ENCODE measurements at regions not wholly inside any gene's neighbourhood (a gene's known extent, or its start where the extent isn't known, plus 50 kb on each side); places are given as distances from the start of the nearest gene placed in this dataset.

- DNase-seq (ENCODE audit: low spot score) (no peak), ATAC-seq (no peak)
- H3K27me3 Mint-ChIP-seq (ENCODE audit: low read depth), result no peaks in the 10 kb centered on the region
- no peaks in the 10 kb centered on the region for H3K36me3 Mint-ChIP-seq
- H3K27ac Mint-ChIP-seq, result no peak overlapping the region
- H3K9me3 Mint-ChIP-seq, result 0 out of 2 replicates have a peak, but pooled peaks cover 3% of the 10 kb centered on the region
- ChIA-PET CTCF (no interaction called here), POLR2A (no interaction called here)
- no peaks in the 10 kb centered on the region for H3K4me1 Mint-ChIP-seq
- no peak overlapping the region for H3K4me3 Mint-ChIP-seq
- TF ChIP-seq ESRRA (CRISPR knock-in tag; IDR thresholded peaks at IDR 0.05; ENCODE audit: borderline replicate concordance), result no peak
- no peak for TF ChIP-seq ZNF317 (CRISPR knock-in tag; IDR thresholded peaks at IDR 0.05; ENCODE audit: borderline replicate concordance, low read depth)
- no peak for TF ChIP-seq EMX1 (CRISPR knock-in tag; IDR thresholded peaks at IDR 0.05)
These were observed 55.1 kb upstream of the MLIP start for GRCh38 chr6:54056105-54056504.

DNA sequence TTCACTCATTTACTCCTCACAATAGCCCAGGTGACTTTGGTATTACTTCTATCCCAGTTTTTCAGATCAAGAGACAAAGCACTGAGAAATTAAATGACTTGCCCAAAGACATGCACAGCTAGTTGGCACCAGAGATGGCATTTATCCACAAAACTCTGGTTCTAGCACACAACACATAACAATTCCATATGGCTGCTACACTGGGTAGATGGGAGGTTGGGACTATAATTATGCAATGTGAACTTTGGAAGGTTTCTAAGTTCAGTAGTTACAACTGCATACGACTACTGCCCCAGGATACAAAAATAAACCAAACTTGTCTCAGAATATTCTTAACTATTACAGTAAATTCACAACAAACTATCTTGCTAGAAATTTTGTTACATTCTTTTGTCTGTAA is 54.2 kb upstream of the MLIP start:
- Mint-ChIP-seq H3K27me3 (ENCODE audit: low read depth) (no peaks in the 10 kb centered on the region), H3K9me3 (0 out of 2 replicates have a peak, but pooled peaks cover 3% of the 10 kb centered on the region), H3K4me3 (no peak overlapping the region), H3K27ac (no peak overlapping the region), H3K36me3 (no peaks in the 10 kb centered on the region), H3K4me1 (no peaks in the 10 kb centered on the region)
- ChIA-PET POLR2A (no interaction called here), CTCF (no interaction called here)
- DNase-seq (ENCODE audit: low spot score) (no peak), ATAC-seq (no peak)
- no peak for TF ChIP-seq ZNF232 (CRISPR knock-in tag; IDR thresholded peaks at IDR 0.05)
- no peak for TF ChIP-seq ELF4 (CRISPR knock-in tag; IDR thresholded peaks at IDR 0.05; ENCODE audit: low read depth)
- no peak for TF ChIP-seq FOXP4 (CRISPR knock-in tag; IDR thresholded peaks at IDR 0.05)
- no peak for TF ChIP-seq GTF2I (CRISPR knock-in tag; conservative IDR thresholded peaks at IDR 0.05)
- no peak for TF ChIP-seq CDX4 (CRISPR knock-in tag; IDR thresholded peaks at IDR 0.05; ENCODE audit: borderline replicate concordance)

DNA sequence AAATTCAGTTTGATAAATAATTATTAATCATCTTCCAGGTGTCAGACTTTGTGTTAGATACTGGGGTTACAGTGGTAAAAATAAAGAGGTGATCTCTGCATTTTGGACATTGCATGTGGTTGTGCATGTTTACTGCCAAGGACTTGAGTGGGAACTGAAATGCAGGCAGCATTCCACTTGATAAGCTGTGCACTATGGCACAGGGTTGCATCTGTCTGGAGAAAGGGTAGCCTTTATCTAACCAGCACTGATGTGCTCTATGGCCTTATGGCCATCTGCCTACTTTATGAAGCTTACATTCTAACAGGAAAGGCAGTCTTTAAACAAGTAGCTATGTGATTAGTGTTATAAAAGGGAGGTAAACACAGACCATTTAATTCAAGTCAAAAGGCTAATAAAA is 53.0 kb upstream of the MLIP start:
- CTCF ChIA-PET, result interaction anchor here (1.3 kb wide), 1 partner anchor 186 kb away, joined by 3 read pairs; no protein-coding TSS in a partner anchor
- no peak for ATAC-seq
- Mint-ChIP-seq H3K27me3 (ENCODE audit: low read depth) (no peaks in the 10 kb centered on the region), H3K9me3 (0 out of 2 replicates have a peak, but pooled peaks cover 3% of the 10 kb centered on the region), H3K36me3 (no peaks in the 10 kb centered on the region), H3K27ac (no peak overlapping the region), H3K4me3 (no peak overlapping the region), H3K4me1 (no peaks in the 10 kb centered on the region)
- POLR2A ChIA-PET, result no interaction called here
- no peak for DNase-seq (ENCODE audit: low spot score)
- TF ChIP-seq, protein P1, sequence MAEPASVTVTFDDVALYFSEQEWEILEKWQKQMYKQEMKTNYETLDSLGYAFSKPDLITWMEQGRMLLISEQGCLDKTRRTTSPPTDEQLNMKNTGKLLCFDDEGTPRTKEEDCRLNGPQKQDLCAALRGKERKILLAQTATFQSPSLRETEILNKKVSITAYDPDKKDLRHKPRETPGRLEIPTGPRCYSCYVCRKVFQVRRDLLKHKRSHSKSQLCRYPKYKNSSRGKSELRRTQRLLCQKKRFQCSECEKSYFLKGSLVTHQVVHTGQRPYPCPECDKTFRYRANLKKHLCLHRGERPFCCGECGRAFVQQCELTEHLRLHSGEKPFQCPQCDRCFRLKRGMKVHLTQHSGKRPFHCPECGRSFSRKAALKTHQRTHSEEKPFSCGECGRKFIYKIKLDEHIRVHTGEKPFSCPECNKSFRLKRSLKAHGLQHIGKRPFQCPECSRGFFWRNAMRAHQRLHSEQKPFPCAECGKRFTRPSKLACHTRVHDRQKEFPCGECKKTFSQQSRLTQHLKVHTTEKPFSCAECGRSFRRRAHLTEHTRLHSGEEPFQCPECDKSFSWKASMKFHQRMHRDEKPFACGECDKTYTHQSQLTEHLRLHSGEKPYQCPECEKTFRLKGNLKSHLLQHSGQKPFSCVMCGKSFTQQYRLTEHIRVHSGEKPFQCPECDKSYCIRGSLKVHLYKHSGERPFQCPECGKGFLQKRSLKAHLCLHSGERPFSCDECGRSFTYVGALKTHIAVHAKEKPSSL (CRISPR knock-in tag; conservative IDR thresholded peaks at IDR 0.05), result no peak
- TF ChIP-seq, protein P2, sequence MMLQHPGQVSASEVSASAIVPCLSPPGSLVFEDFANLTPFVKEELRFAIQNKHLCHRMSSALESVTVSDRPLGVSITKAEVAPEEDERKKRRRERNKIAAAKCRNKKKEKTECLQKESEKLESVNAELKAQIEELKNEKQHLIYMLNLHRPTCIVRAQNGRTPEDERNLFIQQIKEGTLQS (CRISPR knock-in tag; conservative IDR thresholded peaks at IDR 0.05), result no peak
- no peak for TF ChIP-seq FOXK1 (CRISPR knock-in tag; IDR thresholded peaks at IDR 0.05)

GRCh38 chr6:54059683-54060082 is 51.6 kb upstream of the MLIP start:
- TF ChIP-seq ESRRA (CRISPR knock-in tag; IDR thresholded peaks at IDR 0.05; ENCODE audit: borderline replicate concordance), result no peak
- TF ChIP-seq ETV6 (CRISPR knock-in tag; IDR thresholded peaks at IDR 0.05), result no peak
- TF ChIP-seq USF2 (CRISPR knock-in tag; IDR thresholded peaks at IDR 0.05), result no peak
- TF ChIP-seq PRRX2 (CRISPR knock-in tag; IDR thresholded peaks at IDR 0.05), result no peak
- TF ChIP-seq TP53 (CRISPR knock-in tag; IDR thresholded peaks at IDR 0.05), result no peak
- TF ChIP-seq, protein P3, sequence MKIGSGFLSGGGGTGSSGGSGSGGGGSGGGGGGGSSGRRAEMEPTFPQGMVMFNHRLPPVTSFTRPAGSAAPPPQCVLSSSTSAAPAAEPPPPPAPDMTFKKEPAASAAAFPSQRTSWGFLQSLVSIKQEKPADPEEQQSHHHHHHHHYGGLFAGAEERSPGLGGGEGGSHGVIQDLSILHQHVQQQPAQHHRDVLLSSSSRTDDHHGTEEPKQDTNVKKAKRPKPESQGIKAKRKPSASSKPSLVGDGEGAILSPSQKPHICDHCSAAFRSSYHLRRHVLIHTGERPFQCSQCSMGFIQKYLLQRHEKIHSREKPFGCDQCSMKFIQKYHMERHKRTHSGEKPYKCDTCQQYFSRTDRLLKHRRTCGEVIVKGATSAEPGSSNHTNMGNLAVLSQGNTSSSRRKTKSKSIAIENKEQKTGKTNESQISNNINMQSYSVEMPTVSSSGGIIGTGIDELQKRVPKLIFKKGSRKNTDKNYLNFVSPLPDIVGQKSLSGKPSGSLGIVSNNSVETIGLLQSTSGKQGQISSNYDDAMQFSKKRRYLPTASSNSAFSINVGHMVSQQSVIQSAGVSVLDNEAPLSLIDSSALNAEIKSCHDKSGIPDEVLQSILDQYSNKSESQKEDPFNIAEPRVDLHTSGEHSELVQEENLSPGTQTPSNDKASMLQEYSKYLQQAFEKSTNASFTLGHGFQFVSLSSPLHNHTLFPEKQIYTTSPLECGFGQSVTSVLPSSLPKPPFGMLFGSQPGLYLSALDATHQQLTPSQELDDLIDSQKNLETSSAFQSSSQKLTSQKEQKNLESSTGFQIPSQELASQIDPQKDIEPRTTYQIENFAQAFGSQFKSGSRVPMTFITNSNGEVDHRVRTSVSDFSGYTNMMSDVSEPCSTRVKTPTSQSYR (CRISPR knock-in tag; IDR thresholded peaks at IDR 0.05), result no peak
- TF ChIP-seq ZBTB21 (CRISPR knock-in tag; IDR thresholded peaks at IDR 0.05; ENCODE audit: borderline replicate concordance), result no peak
- no peak for TF ChIP-seq ZNF263 (CRISPR knock-in tag; IDR thresholded peaks at IDR 0.05; ENCODE audit: low read depth)
- no peak for TF ChIP-seq ATF2 (CRISPR knock-in tag; IDR thresholded peaks at IDR 0.05; ENCODE audit: borderline replicate concordance, low read depth)
- TF ChIP-seq NR2C2 (CRISPR knock-in tag; IDR thresholded peaks at IDR 0.05), result no peak
- DNase-seq (ENCODE audit: low spot score) (no peak), ATAC-seq (no peak)
- Mint-ChIP-seq H3K4me3 (no peak overlapping the region), H3K27me3 (ENCODE audit: low read depth) (no peaks in the 10 kb centered on the region), H3K27ac (no peak overlapping the region), H3K36me3 (no peaks in the 10 kb centered on the region), H3K4me1 (no peaks in the 10 kb centered on the region), H3K9me3 (0 out of 2 replicates have a peak, but pooled peaks cover 3% of the 10 kb centered on the region)
- CTCF ChIA-PET, result no interaction called here
- POLR2A ChIA-PET, result no interaction called here

All from WTC11 (cell line).